T-helper 2 cell (primary cell): ENCODE measurements at regions not wholly inside any gene's neighbourhood (a gene's known extent, or its start where the extent isn't known, plus 50 kb on each side); places are given as distances from the start of the nearest gene placed in this dataset.
"Not testable (repeated sequence)": the region's sequence is repeated elsewhere in the genome, so short reads cannot be mapped to it uniquely, and the experiment has no call there.

Experiments
- DNase-seq, 5 experiments: peaks; one replicate each; pipeline versions ENCODE4 v3.0.0 to v3.0.0-alpha.2; 2012 to 2022

- DNase-seq = no peak
Observed at GRCh38 chr13:97726664-97727280, 226.7 kb upstream of the IPO5 start.

GRCh38 chr13:97727991-97728390 lies 225.5 kb upstream of the IPO5 start:
- no peak for DNase-seq

- DNase-seq = no peak
Observed at GRCh38 chr13:97736436-97736835, 217.0 kb upstream of the IPO5 start.

GRCh38 chr13:97742084-97742483 lies 211.4 kb upstream of the IPO5 start:
- no peak for DNase-seq

GRCh38 chr13:97743938-97744337 lies 209.5 kb upstream of the IPO5 start:
- no peak for DNase-seq

GRCh38 chr13:97746649-97747048 lies 206.8 kb upstream of the IPO5 start:
- no peak for DNase-seq

- no peak for DNase-seq
Observed at GRCh38 chr13:97749174-97749573, 204.3 kb upstream of the IPO5 start.

- no peak for DNase-seq
Observed at GRCh38 chr13:97751477-97751876, 202.0 kb upstream of the IPO5 start.

GRCh38 chr13:97752961-97753668 lies 200.4 kb upstream of the IPO5 start:
- no peak for DNase-seq

GRCh38 chr13:97753942-97754670 lies 199.4 kb upstream of the IPO5 start:
- DNase-seq = no peak

- no peak for DNase-seq
Observed at GRCh38 chr13:97757807-97758206, 195.7 kb upstream of the IPO5 start.

- DNase-seq = no peak
Observed at GRCh38 chr13:97758317-97758716, 195.2 kb upstream of the IPO5 start.

- no peak for DNase-seq
Observed at GRCh38 chr13:97761796-97762540, 191.5 kb upstream of the IPO5 start.

- DNase-seq = no peak
Observed at GRCh38 chr13:97766749-97767148, 186.7 kb upstream of the IPO5 start.

- no peak for DNase-seq
Observed at GRCh38 chr13:97768134-97768533, 185.3 kb upstream of the IPO5 start.

GRCh38 chr13:97770231-97770630 lies 183.2 kb upstream of the IPO5 start:
- DNase-seq = not testable (repeated sequence)

GRCh38 chr13:97772466-97772865 lies 181.0 kb upstream of the IPO5 start:
- DNase-seq = not testable (repeated sequence)

GRCh38 chr13:97774391-97775100 lies 178.9 kb upstream of the IPO5 start:
- DNase-seq = not testable (repeated sequence)

- no peak for DNase-seq
Observed at GRCh38 chr13:97780486-97780885, 173.0 kb upstream of the IPO5 start.

GRCh38 chr13:97781891-97782305 lies 171.6 kb upstream of the IPO5 start:
- no peak for DNase-seq

GRCh38 chr13:97786510-97786909 lies 167.0 kb upstream of the IPO5 start:
- no peak for DNase-seq

- no peak for DNase-seq
Observed at GRCh38 chr13:97797553-97797952, 155.9 kb upstream of the IPO5 start.
